BJ (cell line): ENCODE measurements at regions not wholly inside any gene's neighbourhood (a gene's known extent, or its start where the extent isn't known, plus 50 kb on each side); places are given as distances from the start of the nearest gene placed in this dataset.

Experiments
- CTCF ChIA-PET: fragments of 350-600 bp; formaldehyde crosslinking; extraction: SDS; loops from one replicate; lab custom pipeline; 2021; ENCODE audit warnings: antibody characterized with exemption, inconsistent platforms; lab: Yijun Ruan, JAX
- POLR2A ChIA-PET: fragments of 300-600 bp; sonication (Branson Sonifier 250); formaldehyde crosslinking; extraction: SDS; loops from one replicate; lab custom pipeline; 2021; ENCODE audit warnings: antibody characterized with exemption; lab: Charles Lee
- DNase-seq: peaks from one replicate; pipeline ENCODE4 v3.0.0-alpha.2; 2011; ENCODE audit warnings: low read depth
- H3K27me3 ChIP-seq: 2 replicates; pipeline ENCODE4 v1.6.0; 2011; ENCODE audit warnings: low read length; ENCODE audit not compliant: control insufficient read depth, insufficient read depth
- H3K36me3 ChIP-seq: 2 replicates; pipeline ENCODE4 v1.5.1; 2011; ENCODE audit warnings: low read length; ENCODE audit not compliant: control insufficient read depth, insufficient read depth
- H3K4me3 ChIP-seq: 2 replicates; pipeline ENCODE4 v1.5.1; 2011; ENCODE audit warnings: low read depth, mild to moderate bottlenecking, control low read depth, low read length
- TF ChIP-seq, protein P1 (sequence below): IDR thresholded peaks from 2 replicates; pipeline ENCODE4 v1.5.1; 2011; ENCODE audit warnings: low read depth, mild to moderate bottlenecking, control low read depth, inconsistent platforms, low read length, moderate library complexity; ENCODE audit not compliant: insufficient read depth

DNA sequence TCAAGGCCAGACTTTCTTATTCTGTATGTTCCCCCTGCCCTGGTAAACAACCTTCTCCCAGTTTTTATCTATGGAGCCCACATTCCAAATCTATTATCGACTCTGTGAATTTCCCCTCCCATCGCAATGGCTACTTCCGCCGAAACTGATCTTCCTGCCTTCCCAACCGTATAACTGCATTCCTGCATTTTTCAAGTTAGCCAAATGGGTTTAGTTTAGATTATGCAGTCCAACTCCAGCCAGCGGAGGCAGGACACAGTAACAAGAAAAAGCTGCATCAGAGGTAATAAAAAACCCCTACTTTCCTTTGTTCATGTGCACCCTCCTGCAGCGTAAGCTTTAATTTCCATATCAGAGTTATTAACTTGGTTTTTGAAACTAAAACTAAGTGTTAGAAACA, 112.2 kb upstream of the ZNF91 start:
- Histone ChIP-seq H3K27me3 (no peaks in the 10 kb centered on the region), H3K4me3 (no peak overlapping the region), H3K36me3 (no peaks in the 10 kb centered on the region)
- TF ChIP-seq, protein P1, sequence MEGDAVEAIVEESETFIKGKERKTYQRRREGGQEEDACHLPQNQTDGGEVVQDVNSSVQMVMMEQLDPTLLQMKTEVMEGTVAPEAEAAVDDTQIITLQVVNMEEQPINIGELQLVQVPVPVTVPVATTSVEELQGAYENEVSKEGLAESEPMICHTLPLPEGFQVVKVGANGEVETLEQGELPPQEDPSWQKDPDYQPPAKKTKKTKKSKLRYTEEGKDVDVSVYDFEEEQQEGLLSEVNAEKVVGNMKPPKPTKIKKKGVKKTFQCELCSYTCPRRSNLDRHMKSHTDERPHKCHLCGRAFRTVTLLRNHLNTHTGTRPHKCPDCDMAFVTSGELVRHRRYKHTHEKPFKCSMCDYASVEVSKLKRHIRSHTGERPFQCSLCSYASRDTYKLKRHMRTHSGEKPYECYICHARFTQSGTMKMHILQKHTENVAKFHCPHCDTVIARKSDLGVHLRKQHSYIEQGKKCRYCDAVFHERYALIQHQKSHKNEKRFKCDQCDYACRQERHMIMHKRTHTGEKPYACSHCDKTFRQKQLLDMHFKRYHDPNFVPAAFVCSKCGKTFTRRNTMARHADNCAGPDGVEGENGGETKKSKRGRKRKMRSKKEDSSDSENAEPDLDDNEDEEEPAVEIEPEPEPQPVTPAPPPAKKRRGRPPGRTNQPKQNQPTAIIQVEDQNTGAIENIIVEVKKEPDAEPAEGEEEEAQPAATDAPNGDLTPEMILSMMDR: no peak
- no peak for DNase-seq
- CTCF ChIA-PET: no interaction called here
- POLR2A ChIA-PET: no interaction called here

DNA sequence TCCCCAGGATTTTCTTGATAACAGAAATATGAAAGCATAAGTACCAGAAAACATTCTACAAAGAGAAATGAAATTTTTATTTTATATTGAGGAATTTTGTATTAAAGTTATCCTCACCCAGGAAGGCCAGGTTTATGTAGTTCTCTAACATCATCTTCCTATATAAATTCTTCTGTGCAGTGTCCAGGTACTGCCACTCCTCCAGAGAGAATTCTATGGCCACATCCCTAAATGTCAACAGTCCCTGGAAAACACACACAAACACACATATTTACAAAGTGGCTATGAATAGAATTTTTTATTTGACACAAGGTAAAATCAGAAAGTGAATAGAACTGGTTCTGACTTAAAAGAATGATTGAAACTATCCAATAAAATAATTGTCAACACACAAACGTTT, 110.5 kb upstream of the ZNF91 start:
- TF ChIP-seq, protein P1: no peak
- ChIA-PET POLR2A (interaction anchor here (0.6 kb wide), 1 partner anchor 123 kb away, joined by 4 read pairs; no protein-coding TSS in a partner anchor), CTCF (no interaction called here)
- no peak for DNase-seq
- Histone ChIP-seq H3K27me3 (no peaks in the 10 kb centered on the region), H3K4me3 (no peak overlapping the region), H3K36me3 (no peaks in the 10 kb centered on the region)

DNA sequence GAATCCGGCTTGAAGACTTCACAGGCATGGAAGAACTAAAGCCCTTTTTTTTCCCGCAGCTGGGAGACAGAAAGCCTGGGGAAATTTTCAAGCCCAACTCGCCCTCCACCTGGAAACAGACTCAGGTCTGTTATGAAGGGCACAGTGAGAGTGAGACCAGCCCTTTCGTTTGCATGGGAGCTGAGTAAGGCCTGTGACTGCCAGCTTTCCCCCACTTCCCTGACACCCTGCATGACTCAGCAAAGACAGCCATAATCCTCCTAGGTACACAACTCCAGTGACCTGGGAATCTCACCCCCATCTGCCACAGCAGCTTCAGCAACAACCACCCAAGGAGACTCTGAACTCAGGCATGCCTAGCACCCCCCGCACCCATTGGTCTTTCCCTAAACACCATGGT, 87.6 kb upstream of the ZNF91 start:
- no peak overlapping the region for H3K4me3 ChIP-seq
- no peak for DNase-seq
- CTCF ChIA-PET: no interaction called here
- no peaks in the 10 kb centered on the region for H3K27me3 ChIP-seq
- H3K36me3 ChIP-seq: no peaks in the 10 kb centered on the region
- TF ChIP-seq, protein P1: no peak
- POLR2A ChIA-PET: no interaction called here

DNA sequence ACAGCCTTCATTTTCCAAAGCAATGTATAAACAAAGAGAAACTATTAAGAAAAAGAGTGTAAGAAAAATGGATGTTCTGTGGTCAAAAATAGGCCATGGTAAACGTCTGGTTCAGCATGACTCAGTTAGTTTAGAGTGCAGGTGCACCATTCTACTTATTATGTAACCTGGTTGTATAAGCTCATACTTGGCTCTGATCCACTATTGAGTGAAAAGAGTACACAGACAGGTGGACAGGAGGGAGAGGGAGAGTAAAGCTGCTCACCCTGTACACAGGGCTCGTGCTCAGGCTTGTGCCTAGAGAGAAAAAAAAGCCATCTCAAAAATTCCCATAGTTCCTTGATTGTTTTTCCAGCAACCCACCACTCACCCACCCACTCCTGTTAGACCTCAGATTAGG, 85.8 kb upstream of the ZNF91 start:
- no peak for DNase-seq
- TF ChIP-seq, protein P1: no peak

DNA sequence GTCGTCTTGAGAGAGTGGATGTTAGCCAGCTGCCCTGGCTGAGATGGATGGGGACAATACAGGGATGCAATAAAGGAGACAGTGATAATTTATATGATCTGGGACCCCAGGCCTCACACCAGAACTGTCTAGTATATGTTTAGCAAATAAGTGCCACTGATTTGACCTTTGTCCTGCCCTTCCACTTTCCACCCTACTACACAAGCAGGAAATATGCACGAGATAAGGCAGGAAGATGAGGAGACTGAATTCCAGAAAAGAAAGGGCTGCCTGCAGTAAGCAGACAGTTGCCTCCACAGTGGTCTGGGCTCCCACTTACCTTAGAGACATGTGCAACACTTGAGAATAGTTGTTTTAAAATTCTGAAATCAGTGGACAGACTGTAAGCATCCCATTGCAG, 80.2 kb upstream of the ZNF91 start:
- ChIA-PET POLR2A (no interaction called here), CTCF (no interaction called here)
- no peak overlapping the region for H3K4me3 ChIP-seq
- no peaks in the 10 kb centered on the region for H3K27me3 ChIP-seq
- no peaks in the 10 kb centered on the region for H3K36me3 ChIP-seq
- DNase-seq: no peak
- TF ChIP-seq, protein P1: no peak

More for the DNA sequence above, 85.8 kb upstream of the ZNF91 start:
- ChIA-PET POLR2A (no interaction called here), CTCF (no interaction called here)
- Histone ChIP-seq H3K36me3 (no peaks in the 10 kb centered on the region), H3K27me3 (no peaks in the 10 kb centered on the region), H3K4me3 (no peak overlapping the region)
